BLaER1 treated with 17β-estradiol and CSF1 and Interleukin-3, amounts not matched to agents 10 nM and 100 nM (cell line): ENCODE measurements at regions not wholly inside any gene's neighbourhood (a gene's known extent, or its start where the extent isn't known, plus 50 kb on each side); places are given as distances from the start of the nearest gene placed in this dataset.

ENCODE experiments used
- H3K27ac ChIP-seq, 11 experiments: shearing (Covaris generic); formaldehyde crosslinking; 2 replicates each; pipeline ENCODE4 v1.8.1; 2022
- H3K27me3 ChIP-seq, 11 experiments: shearing (Covaris generic); formaldehyde crosslinking; 2 replicates each; pipeline ENCODE4 v1.8.1; 2022
- H3K36me3 ChIP-seq, 11 experiments: shearing (Covaris generic); formaldehyde crosslinking; 2 replicates each; pipeline ENCODE4 v1.8.1; 2022
- H3K4me1 ChIP-seq, 10 experiments: shearing (Covaris generic); formaldehyde crosslinking; 2 replicates each; pipeline ENCODE4 v1.8.1; 2022
- H3K4me2 ChIP-seq, 11 experiments: shearing (Covaris generic); formaldehyde crosslinking; 2 replicates each; pipeline ENCODE4 v1.8.1; 2022
- H3K4me3 ChIP-seq, 10 experiments: shearing (Covaris generic); formaldehyde crosslinking; 2 replicates each; pipeline ENCODE4 v1.8.1; 2022
- H3K9ac ChIP-seq, 11 experiments: shearing (Covaris generic); formaldehyde crosslinking; 2 replicates each; pipeline ENCODE4 v1.8.1; 2022
- H3K9me3 ChIP-seq, 11 experiments: shearing (Covaris generic); formaldehyde crosslinking; replicated peaks in 1 of 11; 2 replicates each; pipeline ENCODE4 v1.8.1; 2022
- H4K20me1 ChIP-seq, 11 experiments: shearing (Covaris generic); formaldehyde crosslinking; 2 replicates each; pipeline ENCODE4 v1.8.1; 2022
- Cebpa-rat ChIP-seq, 11 experiments: shearing (Covaris generic); IDR thresholded peaks; 2 replicates each; pipeline ENCODE4 v1.8.1; 2022

DNA sequence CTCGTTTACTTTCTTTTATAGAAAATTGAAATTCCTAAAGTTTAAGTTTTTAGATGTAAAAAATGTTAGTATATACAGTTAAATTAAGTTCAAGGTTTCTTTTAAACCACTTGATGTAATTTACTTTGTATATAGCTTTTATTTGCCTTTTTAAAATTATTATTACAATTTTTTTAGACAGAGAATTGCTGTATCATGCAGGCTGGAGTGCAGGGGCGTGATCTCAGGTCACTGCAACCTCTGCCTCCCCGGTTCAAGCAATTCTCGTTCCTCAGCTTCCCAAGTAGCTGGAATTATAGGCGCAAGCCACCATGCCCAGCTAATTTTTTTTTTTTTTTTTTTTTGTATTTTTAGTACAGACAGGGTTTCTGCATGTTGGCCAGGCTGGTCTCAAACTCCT is 75.0 kb downstream of the KCNRG start:
- no peak for TF ChIP-seq Cebpa-rat (IDR thresholded peaks at IDR 0.05)
- Histone ChIP-seq H3K27ac (peak overlapping the region in 3 of 11 experiments; percentile 8 to 13 (median 13); a peak in 3 of 22 replicates), H3K4me1 (peaks cover 24 to 65% (median 31%) of the 10 kb centered on the region in 10 experiments), H3K4me2 (0 out of 22 replicates have a peak overlapping the region, but pooled peaks of 1 of the 11 experiments have one; percentile 63), H3K4me3 (no peak overlapping the region), H3K27me3 (no peaks in the 10 kb centered on the region), H3K36me3 (peaks cover 6 to 65% (median 31%) of the 10 kb centered on the region in 11 experiments; a peak in 17 of 22 replicates), H4K20me1 (peaks cover 0 to 98% (median 20%) of the 10 kb centered on the region in 11 experiments; a peak in 10 of 22 replicates), H3K9ac (no peak overlapping the region), H3K9me3 (no peaks in the 10 kb centered on the region; a peak in 1 of 22 replicates)

DNA sequence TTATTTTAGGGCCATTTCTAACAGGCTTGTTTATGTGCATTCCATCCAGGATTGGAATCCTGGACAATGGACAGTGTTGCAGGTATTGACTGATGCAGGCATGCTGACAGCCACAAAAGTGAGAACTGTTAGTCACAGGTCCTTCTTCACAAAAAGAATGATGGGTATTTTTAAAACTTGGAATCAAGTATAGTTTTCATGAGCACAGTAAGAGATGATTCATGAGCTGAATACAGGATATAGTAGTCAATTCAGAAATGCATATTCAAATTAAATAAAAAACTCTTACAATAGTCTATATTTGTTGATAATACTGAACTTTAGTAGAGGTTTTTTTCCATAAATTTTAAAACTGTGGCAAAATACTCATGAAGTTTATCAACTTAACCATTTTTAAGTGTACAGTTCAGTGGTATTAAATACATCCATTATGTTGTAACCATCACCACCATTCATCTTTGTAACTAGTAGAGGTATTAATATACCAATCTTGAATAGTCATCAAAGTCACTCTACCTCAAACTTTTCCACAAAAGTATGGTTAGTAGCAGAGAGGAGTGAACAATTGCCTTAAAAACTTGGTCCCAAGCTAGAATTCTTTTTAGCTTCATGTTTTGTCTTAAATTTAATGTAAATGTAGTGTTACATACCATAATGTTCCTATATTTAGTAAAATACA is 79.5 kb downstream of the KCNRG start:
- Histone ChIP-seq H3K27ac (no peak overlapping the region), H3K4me3 (no peak overlapping the region), H3K4me2 (no peak overlapping the region), H3K9ac (no peak overlapping the region), H3K36me3 (peaks cover 23 to 84% (median 64%) of the 10 kb centered on the region in 11 experiments), H3K4me1 (peaks cover 18 to 38% (median 24%) of the 10 kb centered on the region in 10 experiments), H4K20me1 (peaks cover 0 to 98% (median 17%) of the 10 kb centered on the region in 11 experiments; a peak in 10 of 22 replicates), H3K9me3 (peaks cover 15 to 26% (median 18%) of the 10 kb centered on the region in 11 experiments), H3K27me3 (no peaks in the 10 kb centered on the region)
- TF ChIP-seq Cebpa-rat (IDR thresholded peaks at IDR 0.05) = no peak

DNA sequence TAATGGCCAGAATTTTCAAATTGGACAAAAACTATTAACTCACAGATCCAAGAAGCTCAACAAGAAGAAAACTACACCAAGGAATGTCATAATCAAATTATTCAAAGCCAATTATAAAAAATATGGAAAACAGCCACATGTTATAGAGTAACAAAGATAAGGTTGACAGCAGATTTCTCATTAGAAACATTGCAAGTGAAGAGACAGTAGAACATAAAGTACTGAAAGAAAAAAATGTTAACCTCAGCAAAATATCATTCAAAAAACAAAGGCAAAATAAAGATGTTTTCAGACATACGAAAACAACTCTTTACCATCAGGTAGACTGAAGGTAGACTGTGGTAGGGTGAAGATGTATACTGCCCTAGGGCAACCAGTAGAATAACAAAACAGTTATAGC is 83.4 kb downstream of the KCNRG start:
- no peak overlapping the region for H3K4me3 ChIP-seq
- H3K9ac ChIP-seq = no peak overlapping the region
- H3K9me3 ChIP-seq = peaks cover 21 to 57% (median 40%) of the 10 kb centered on the region in 11 experiments
- no peak for TF ChIP-seq Cebpa-rat (IDR thresholded peaks at IDR 0.05)
- 0 out of 20 replicates have a peak, but pooled peaks cover 0 to 8% (median 0%) of the 10 kb centered on the region in 10 experiments for H3K4me1 ChIP-seq
- no peak overlapping the region for H3K27ac ChIP-seq
- peaks cover 0 to 100% (median 9%) of the 10 kb centered on the region in 11 experiments; a peak in 10 of 22 replicates for H4K20me1 ChIP-seq
- H3K4me2 ChIP-seq = no peak overlapping the region
- H3K36me3 ChIP-seq = peaks cover 33 to 97% (median 74%) of the 10 kb centered on the region in 11 experiments
- no peaks in the 10 kb centered on the region for H3K27me3 ChIP-seq

DNA sequence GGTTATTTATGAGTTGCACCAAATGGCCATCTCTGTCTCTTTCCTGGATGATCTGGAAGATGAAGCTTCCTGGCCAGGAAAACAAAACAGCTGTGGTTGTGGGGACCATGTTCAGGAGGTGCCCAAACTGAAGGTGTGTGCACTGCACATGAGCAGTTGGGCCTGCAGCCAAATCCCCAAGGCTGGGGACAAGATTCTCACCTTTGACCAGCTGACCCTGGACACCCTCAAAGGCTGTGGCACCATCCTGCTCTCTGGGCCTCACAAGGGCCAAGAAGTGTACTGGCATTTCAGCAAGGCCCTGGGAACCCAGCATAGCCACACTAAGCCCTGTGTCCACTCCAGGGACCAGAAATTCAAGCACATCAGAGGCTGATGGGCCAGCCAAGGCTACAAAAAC is 84.2 kb downstream of the KCNRG start:
- H3K9me3 ChIP-seq = peaks cover 21 to 61% (median 42%) of the 10 kb centered on the region in 11 experiments
- H3K27ac ChIP-seq = no peak overlapping the region
- TF ChIP-seq Cebpa-rat (IDR thresholded peaks at IDR 0.05) = no peak
- H3K4me1 ChIP-seq = 0 out of 20 replicates have a peak, but pooled peaks cover 0 to 11% (median 0%) of the 10 kb centered on the region in 10 experiments
- H3K4me3 ChIP-seq = peak overlapping the region in 2 of 10 experiments; percentile 8 to 11; a peak in 2 of 20 replicates
- H4K20me1 ChIP-seq = peaks cover 0 to 100% (median 9%) of the 10 kb centered on the region in 11 experiments; a peak in 10 of 22 replicates
- no peak overlapping the region for H3K4me2 ChIP-seq
- peaks cover 33 to 97% (median 78%) of the 10 kb centered on the region in 11 experiments for H3K36me3 ChIP-seq
- H3K27me3 ChIP-seq = no peaks in the 10 kb centered on the region
- no peak overlapping the region for H3K9ac ChIP-seq

DNA sequence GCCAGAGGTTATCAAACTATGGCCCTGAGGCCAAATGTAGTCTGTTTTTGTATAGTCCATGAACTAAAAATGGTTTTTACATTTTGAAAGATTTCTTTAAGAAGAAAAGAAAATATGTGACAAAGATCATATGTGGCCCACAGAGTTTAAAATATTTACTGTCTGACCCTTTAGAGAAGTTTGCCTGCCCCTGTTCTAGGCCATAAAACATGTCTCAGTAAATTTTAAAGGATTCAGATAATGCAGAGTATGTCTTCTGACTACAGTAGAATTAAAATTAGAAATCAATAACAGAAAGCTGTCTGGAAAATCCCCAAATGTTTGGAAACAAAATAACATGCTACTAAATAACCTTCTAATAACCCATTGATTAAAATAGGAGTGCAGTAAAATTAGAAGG is 86.3 kb downstream of the KCNRG start:
- H3K9ac ChIP-seq = no peak overlapping the region
- peaks cover 24 to 87% (median 68%) of the 10 kb centered on the region in 11 experiments for H3K36me3 ChIP-seq
- TF ChIP-seq Cebpa-rat (IDR thresholded peaks at IDR 0.05) = no peak
- H3K27me3 ChIP-seq = no peaks in the 10 kb centered on the region
- peaks cover 0 to 100% (median 5%) of the 10 kb centered on the region in 11 experiments; a peak in 9 of 22 replicates for H4K20me1 ChIP-seq
- no peak overlapping the region for H3K27ac ChIP-seq
- peaks cover 21 to 61% (median 42%) of the 10 kb centered on the region in 11 experiments for H3K9me3 ChIP-seq
- peaks cover 6 to 32% (median 16%) of the 10 kb centered on the region in 10 experiments; a peak in 19 of 20 replicates for H3K4me1 ChIP-seq
- no peak overlapping the region for H3K4me2 ChIP-seq
- H3K4me3 ChIP-seq = no peak overlapping the region

DNA sequence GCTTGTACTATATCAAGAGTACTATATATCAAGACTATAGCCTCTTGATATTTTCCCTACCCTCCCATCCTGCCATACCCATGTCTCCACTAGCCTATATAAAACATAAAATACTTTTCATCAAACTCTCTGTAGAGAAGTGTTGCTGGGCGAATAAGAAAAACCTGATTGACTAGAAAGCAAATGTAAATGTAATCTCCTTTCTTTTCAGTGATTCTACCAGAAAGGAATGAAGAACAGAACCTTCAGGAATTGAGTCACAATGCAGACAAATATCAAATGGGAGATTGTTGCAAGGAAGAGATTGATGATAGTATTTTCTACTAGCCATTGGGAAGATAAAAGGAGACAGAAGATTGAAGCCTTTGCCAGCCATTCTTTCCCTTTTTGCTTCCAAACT is 89.2 kb downstream of the KCNRG start:
- TF ChIP-seq Cebpa-rat (IDR thresholded peaks at IDR 0.05) = no peak
- Histone ChIP-seq H3K36me3 (peaks cover 13 to 67% (median 42%) of the 10 kb centered on the region in 11 experiments), H3K4me2 (no peak overlapping the region), H3K9ac (no peak overlapping the region), H3K4me1 (peaks cover 24 to 51% (median 36%) of the 10 kb centered on the region in 10 experiments), H4K20me1 (peaks cover 0 to 100% (median 13%) of the 10 kb centered on the region in 11 experiments; a peak in 11 of 22 replicates), H3K27me3 (no peaks in the 10 kb centered on the region), H3K4me3 (no peak overlapping the region), H3K9me3 (peaks cover 5 to 44% (median 26%) of the 10 kb centered on the region in 11 experiments), H3K27ac (no peak overlapping the region; a peak in 1 of 22 replicates)

DNA sequence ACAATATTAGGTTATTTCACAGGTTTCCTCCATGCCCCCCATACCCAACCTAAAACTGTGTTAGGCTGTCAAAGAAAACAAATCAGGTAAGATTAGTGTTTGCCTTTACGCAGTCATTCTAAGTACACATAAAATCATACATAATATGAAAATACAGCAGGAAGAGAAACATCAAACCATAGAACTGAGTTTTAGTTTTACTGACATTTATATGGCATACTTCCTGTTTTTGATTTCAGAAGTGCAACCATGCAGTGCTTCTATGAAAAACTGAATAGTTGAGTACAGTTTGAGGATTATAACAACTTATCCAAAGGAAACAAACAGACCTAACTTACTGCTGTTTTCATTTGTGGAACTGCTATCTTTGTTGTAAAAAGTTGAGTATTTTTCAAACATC is 91.3 kb downstream of the KCNRG start:
- Histone ChIP-seq H3K27ac (peak overlapping the region in 10 of 11 experiments; percentile 35 to 73 (median 63); a peak in 20 of 22 replicates), H4K20me1 (peaks cover 4 to 100% (median 21%) of the 10 kb centered on the region in 11 experiments; a peak in 15 of 22 replicates)
- no peak for TF ChIP-seq Cebpa-rat (IDR thresholded peaks at IDR 0.05)

DNA sequence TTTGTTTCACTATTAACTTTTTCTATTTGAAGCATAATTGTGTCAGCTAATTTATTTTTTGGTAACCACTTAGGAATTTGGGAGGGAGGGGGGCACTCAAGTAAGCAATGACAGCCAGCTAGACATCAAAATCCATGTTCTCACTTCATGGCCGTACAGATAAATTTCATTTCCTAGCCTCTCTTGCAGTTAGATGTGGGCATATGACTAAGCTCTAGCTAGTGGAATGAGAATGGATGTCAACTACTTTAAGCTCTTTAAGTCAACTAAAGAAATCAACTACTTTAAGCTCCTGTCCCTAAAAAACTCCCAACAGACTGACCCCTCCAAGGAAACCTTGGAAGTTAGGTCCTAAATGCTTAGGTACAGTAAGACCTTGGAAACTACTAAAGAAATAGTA is 92.0 kb downstream of the KCNRG start:
- H3K9ac ChIP-seq = peak overlapping the region in 9 of 11 experiments; percentile 3 to 57 (median 37); a peak in 7 of 22 replicates
- TF ChIP-seq Cebpa-rat (IDR thresholded peaks at IDR 0.05) = no peak
- peaks cover 4 to 100% (median 22%) of the 10 kb centered on the region in 11 experiments; a peak in 15 of 22 replicates for H4K20me1 ChIP-seq
- peaks cover 12 to 58% (median 31%) of the 10 kb centered on the region in 11 experiments; a peak in 19 of 22 replicates for H3K36me3 ChIP-seq
- H3K9me3 ChIP-seq = peaks cover 0 to 17% (median 5%) of the 10 kb centered on the region in 11 experiments; a peak in 10 of 22 replicates
- H3K4me3 ChIP-seq = peak overlapping the region in 2 of 10 experiments; percentile 1 to 2; a peak in 1 of 20 replicates
- no peaks in the 10 kb centered on the region for H3K27me3 ChIP-seq
- H3K4me2 ChIP-seq = peak overlapping the region; percentile 50 to 85 (median 68)
- peaks cover 35 to 77% (median 60%) of the 10 kb centered on the region in 10 experiments for H3K4me1 ChIP-seq
- peak overlapping the region in 10 of 11 experiments; percentile 35 to 73 (median 63); a peak in 19 of 22 replicates for H3K27ac ChIP-seq

More for the DNA sequence above, 91.3 kb downstream of the KCNRG start:
- H3K4me3 ChIP-seq = peak overlapping the region in 2 of 10 experiments; percentile 2 to 3; a peak in 1 of 20 replicates
- H3K9me3 ChIP-seq = peaks cover 0 to 23% (median 10%) of the 10 kb centered on the region in 11 experiments; a peak in 10 of 22 replicates
- peak overlapping the region in 10 of 11 experiments; percentile 28 to 57 (median 41); a peak in 14 of 22 replicates for H3K9ac ChIP-seq
- no peaks in the 10 kb centered on the region for H3K27me3 ChIP-seq
- H3K36me3 ChIP-seq = peaks cover 12 to 63% (median 34%) of the 10 kb centered on the region in 11 experiments; a peak in 19 of 22 replicates
- peak overlapping the region; percentile 50 to 85 (median 68) for H3K4me2 ChIP-seq
- H3K4me1 ChIP-seq = peaks cover 35 to 72% (median 56%) of the 10 kb centered on the region in 10 experiments
